Progenitor cell of endocrine pancreas (in vitro differentiated cells): ENCODE measurements at regions not wholly inside any gene's neighbourhood (a gene's known extent, or its start where the extent isn't known, plus 50 kb on each side); places are given as distances from the start of the nearest gene placed in this dataset.
"Not testable (repeated sequence)": the region's sequence is repeated elsewhere in the genome, so short reads cannot be mapped to it uniquely, and the experiment has no call there.

Experiments
- DNase-seq: peaks from one replicate; pipeline ENCODE4 v3.0.0; 2021; ENCODE audit warnings: low spot score; ENCODE audit not compliant: unreplicated experiment
- H3K27ac Mint-ChIP-seq: 2 replicates; pipeline ENCODE4 v1.8.0; 2021; ENCODE audit warnings: mild to moderate bottlenecking, moderate library complexity, mixed read lengths
- H3K27me3 Mint-ChIP-seq: 2 replicates; pipeline ENCODE4 v1.8.0; 2021; ENCODE audit warnings: mixed read lengths
- H3K36me3 Mint-ChIP-seq: 2 replicates; pipeline ENCODE4 v1.8.0; 2022; ENCODE audit warnings: mixed read lengths; ENCODE audit not compliant: insufficient read depth
- H3K4me1 Mint-ChIP-seq: 2 replicates; pipeline ENCODE4 v1.8.0; 2021; ENCODE audit warnings: low read depth, mixed read lengths
- H3K4me3 Mint-ChIP-seq: 2 replicates; pipeline ENCODE4 v1.8.0; 2021; ENCODE audit warnings: low read depth, mild to moderate bottlenecking, moderate library complexity, mixed read lengths
- H3K9me3 Mint-ChIP-seq: 2 replicates; pipeline ENCODE4 v1.8.0; 2021; ENCODE audit warnings: low read depth, mixed read lengths
- CTCF ChIP-seq: fragments of 200-600 bp; sonication (generic); IDR thresholded peaks from one replicate; pipeline ENCODE4 v1.5.0; 2021; ENCODE audit warnings: antibody characterized with exemption, mild to moderate bottlenecking; ENCODE audit not compliant: unreplicated experiment

- Mint-ChIP-seq H3K9me3 (peaks cover 18% of the 10 kb centered on the region), H3K4me1 (no peaks in the 10 kb centered on the region), H3K36me3 (peaks cover 4% of the 10 kb centered on the region)
These were observed 72.1 kb downstream of the TMEM212 start for GRCh38 chr3:171915275-171915674.

GRCh38 chr3:171916888-171917287, 73.7 kb downstream of the TMEM212 start:
- Mint-ChIP-seq H3K27ac (no peak overlapping the region), H3K4me3 (no peak overlapping the region), H3K27me3 (no peaks in the 10 kb centered on the region)

More at GRCh38 chr3:171915275-171915674, 72.1 kb downstream of the TMEM212 start:
- Mint-ChIP-seq H3K27me3 (no peaks in the 10 kb centered on the region), H3K4me3 (no peak overlapping the region), H3K27ac (no peak overlapping the region)
- no peak for TF ChIP-seq CTCF
- DNase-seq: no peak

GRCh38 chr3:171922629-171923028, 79.5 kb downstream of the TMEM212 start:
- peaks cover 43% of the 10 kb centered on the region for H3K9me3 Mint-ChIP-seq
- DNase-seq, H3K27me3 Mint-ChIP-seq, H3K4me3 Mint-ChIP-seq, H3K27ac Mint-ChIP-seq, H3K36me3 Mint-ChIP-seq, H3K4me1 Mint-ChIP-seq: not testable (repeated sequence)

More at GRCh38 chr3:171916888-171917287, 73.7 kb downstream of the TMEM212 start:
- Mint-ChIP-seq H3K4me1 (no peaks in the 10 kb centered on the region), H3K36me3 (peaks cover 4% of the 10 kb centered on the region), H3K9me3 (peaks cover 19% of the 10 kb centered on the region)
- TF ChIP-seq CTCF: no peak
- DNase-seq: no peak

- not testable (repeated sequence) for H3K36me3 Mint-ChIP-seq, H3K27ac Mint-ChIP-seq, H3K4me1 Mint-ChIP-seq, DNase-seq, H3K27me3 Mint-ChIP-seq, H3K4me3 Mint-ChIP-seq
- peaks cover 43% of the 10 kb centered on the region for H3K9me3 Mint-ChIP-seq
These were observed 80.5 kb downstream of the TMEM212 start for GRCh38 chr3:171923668-171924067.

GRCh38 chr3:171924864-171925263, 81.7 kb downstream of the TMEM212 start:
- not testable (repeated sequence) for H3K27me3 Mint-ChIP-seq, H3K4me1 Mint-ChIP-seq, H3K36me3 Mint-ChIP-seq, H3K4me3 Mint-ChIP-seq, H3K27ac Mint-ChIP-seq, DNase-seq
- H3K9me3 Mint-ChIP-seq: peaks cover 39% of the 10 kb centered on the region

- H3K9me3 Mint-ChIP-seq: peaks cover 8% of the 10 kb centered on the region
- H3K4me3 Mint-ChIP-seq: no peak overlapping the region
- H3K4me1 Mint-ChIP-seq: peaks cover 10% of the 10 kb centered on the region
- no peaks in the 10 kb centered on the region for H3K27me3 Mint-ChIP-seq
- H3K27ac Mint-ChIP-seq: no peak overlapping the region
- no peak for DNase-seq
- no peaks in the 10 kb centered on the region for H3K36me3 Mint-ChIP-seq
- no peak for TF ChIP-seq CTCF
These were observed 89.0 kb downstream of the TMEM212 start for GRCh38 chr3:171932153-171932611.

GRCh38 chr3:171933441-171933840, 90.3 kb downstream of the TMEM212 start:
- H3K4me3 Mint-ChIP-seq: no peak overlapping the region
- no peaks in the 10 kb centered on the region for H3K27me3 Mint-ChIP-seq
- no peak overlapping the region for H3K27ac Mint-ChIP-seq
- H3K9me3 Mint-ChIP-seq: peaks cover 8% of the 10 kb centered on the region
- no peak for DNase-seq
- H3K4me1 Mint-ChIP-seq: peaks cover 16% of the 10 kb centered on the region
- no peaks in the 10 kb centered on the region for H3K36me3 Mint-ChIP-seq
- TF ChIP-seq CTCF: no peak
